HG03095 (cell line): ENCODE measurements at regions not wholly inside any gene's neighbourhood (a gene's known extent, or its start where the extent isn't known, plus 50 kb on each side); places are given as distances from the start of the nearest gene placed in this dataset.

ENCODE experiments used
- ATAC-seq: cut with Tn5 transposase; IDR thresholded peaks from one replicate; pipeline ENCODE4 v1.9.1; 2021; ENCODE audit warnings: moderate library complexity; ENCODE audit not compliant: unreplicated experiment

- ATAC-seq, result no peak
Measured at GRCh38 chr15:70291305-70292075, 193.8 kb upstream of the TLE3 start.

GRCh38 chr15:70290708-70291107 is 193.0 kb upstream of the TLE3 start:
- ATAC-seq, result no peak

GRCh38 chr15:70289191-70289955 is 191.7 kb upstream of the TLE3 start:
- ATAC-seq, result no peak

- ATAC-seq, result no peak
Measured at GRCh38 chr15:70286113-70286806, 188.5 kb upstream of the TLE3 start.

- ATAC-seq, result no peak
Measured at GRCh38 chr15:70284438-70285214, 186.9 kb upstream of the TLE3 start.

GRCh38 chr15:70283511-70283910 is 185.8 kb upstream of the TLE3 start:
- ATAC-seq, result no peak

GRCh38 chr15:70281811-70282307 is 184.1 kb upstream of the TLE3 start:
- no peak for ATAC-seq

- ATAC-seq, result no peak
Measured at GRCh38 chr15:70281261-70281810, 183.6 kb upstream of the TLE3 start.

GRCh38 chr15:70280781-70281180 is 183.1 kb upstream of the TLE3 start:
- ATAC-seq, result no peak

GRCh38 chr15:70279096-70279495 is 181.4 kb upstream of the TLE3 start:
- no peak for ATAC-seq

GRCh38 chr15:70278644-70279043 is 180.9 kb upstream of the TLE3 start:
- ATAC-seq, result no peak

GRCh38 chr15:70277556-70277955 is 179.8 kb upstream of the TLE3 start:
- no peak for ATAC-seq

GRCh38 chr15:70276401-70276800 is 178.7 kb upstream of the TLE3 start:
- no peak for ATAC-seq

- ATAC-seq, result no peak
Measured at GRCh38 chr15:70275461-70276138, 177.9 kb upstream of the TLE3 start.

- ATAC-seq, result no peak
Measured at GRCh38 chr15:70274908-70275307, 177.2 kb upstream of the TLE3 start.

- no peak for ATAC-seq
Measured at GRCh38 chr15:70274255-70274880, 176.7 kb upstream of the TLE3 start.

GRCh38 chr15:70273808-70274207 is 176.1 kb upstream of the TLE3 start:
- ATAC-seq, result no peak

GRCh38 chr15:70272565-70273355 is 175.0 kb upstream of the TLE3 start:
- no peak for ATAC-seq
